Testis (tissue), 2 donors: ENCODE measurements at regions not wholly inside any gene's neighbourhood (a gene's known extent, or its start where the extent isn't known, plus 50 kb on each side); places are given as distances from the start of the nearest gene placed in this dataset.

ENCODE experiments used
- DNase-seq: peaks from one replicate; pipeline ENCODE4 v3.0.0-alpha.2; 2019
- H3K27ac ChIP-seq, 2 donors: fragments of 200-600 bp; sonication (generic); one replicate each; pipeline ENCODE4 v1.5.1; 2019
- H3K27me3 ChIP-seq: fragments of 200-600 bp; sonication (generic); one replicate; pipeline ENCODE4 v1.5.1; 2019
- H3K36me3 ChIP-seq: fragments of 200-600 bp; sonication (generic); one replicate; pipeline ENCODE4 v1.5.1; 2017; ENCODE audit warnings: low read depth; ENCODE audit errors: missing control alignments
- H3K4me1 ChIP-seq: fragments of 200-600 bp; sonication (generic); one replicate; pipeline ENCODE4 v1.5.1; 2019
- H3K4me3 ChIP-seq, 2 donors: fragments of 200-600 bp; sonication (generic); one replicate each; pipeline ENCODE4 v1.5.1; 2017 to 2019
- H3K9me3 ChIP-seq: fragments of 200-600 bp; sonication (generic); one replicate; pipeline ENCODE4 v1.5.1; 2017
- POLR2A ChIP-seq: fragments of 450-650 bp; IDR thresholded peaks from one replicate; pipeline ENCODE4 v1.6.1; 2017; ENCODE audit warnings: antibody characterized with exemption, mild to moderate bottlenecking, moderate library complexity
- WGBS, 2 donors: methylation state at CpG; one replicate each; pipeline ENCODE4 v1.1.5; 2018; 5-methylcytosine and 5-hydroxymethylcytosine counted together
- intact Hi-C: fragments of 100-400 bp; cut with DNase I; formaldehyde crosslinking; loops from one replicate; pipeline ENCODE4 v1.15.1; 2023; ENCODE audit warnings: low total_unique reads
- TF ChIP-seq, protein P1 (sequence below), 3 experiments: fragments of 450-650 bp in 2 of 3; fragments of 200-600 bp in 1 of 3; sonication (generic) in 1 of 3; IDR thresholded peaks; one replicate each; pipeline ENCODE4 v1.5.1; 2016 to 2019; ENCODE audit warnings: antibody characterized with exemption in 3 of 3, mild to moderate bottlenecking in 2 of 3, moderate library complexity in 1 of 3

- no peak for DNase-seq
- H3K27ac ChIP-seq: no peak overlapping the region
- intact Hi-C loops: no loop called here
- H3K36me3 ChIP-seq: no peaks in the 10 kb centered on the region
- no peaks in the 10 kb centered on the region for H3K27me3 ChIP-seq
- TF ChIP-seq POLR2A: no peak
- TF ChIP-seq, protein P1, sequence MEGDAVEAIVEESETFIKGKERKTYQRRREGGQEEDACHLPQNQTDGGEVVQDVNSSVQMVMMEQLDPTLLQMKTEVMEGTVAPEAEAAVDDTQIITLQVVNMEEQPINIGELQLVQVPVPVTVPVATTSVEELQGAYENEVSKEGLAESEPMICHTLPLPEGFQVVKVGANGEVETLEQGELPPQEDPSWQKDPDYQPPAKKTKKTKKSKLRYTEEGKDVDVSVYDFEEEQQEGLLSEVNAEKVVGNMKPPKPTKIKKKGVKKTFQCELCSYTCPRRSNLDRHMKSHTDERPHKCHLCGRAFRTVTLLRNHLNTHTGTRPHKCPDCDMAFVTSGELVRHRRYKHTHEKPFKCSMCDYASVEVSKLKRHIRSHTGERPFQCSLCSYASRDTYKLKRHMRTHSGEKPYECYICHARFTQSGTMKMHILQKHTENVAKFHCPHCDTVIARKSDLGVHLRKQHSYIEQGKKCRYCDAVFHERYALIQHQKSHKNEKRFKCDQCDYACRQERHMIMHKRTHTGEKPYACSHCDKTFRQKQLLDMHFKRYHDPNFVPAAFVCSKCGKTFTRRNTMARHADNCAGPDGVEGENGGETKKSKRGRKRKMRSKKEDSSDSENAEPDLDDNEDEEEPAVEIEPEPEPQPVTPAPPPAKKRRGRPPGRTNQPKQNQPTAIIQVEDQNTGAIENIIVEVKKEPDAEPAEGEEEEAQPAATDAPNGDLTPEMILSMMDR (IDR thresholded peaks at IDR 0.05): no peak
- H3K9me3 ChIP-seq: no peaks in the 10 kb centered on the region
- no peak overlapping the region for H3K4me3 ChIP-seq
- H3K4me1 ChIP-seq: no peaks in the 10 kb centered on the region
- WGBS, 2 donors: 98% methylated on average over 7 of the region's 7 CpGs; no CpG with 5 or more reads in 1 of the 2 donors
These were observed 137.6 kb upstream of the COL5A1 start for GRCh38 chr9:134504106-134504385.

- 81% methylated on average over 10 to 11 of the region's 11 CpGs for WGBS, 2 donors
- no peak for DNase-seq
- Histone ChIP-seq H3K27me3 (no peaks in the 10 kb centered on the region), H3K4me1 (no peaks in the 10 kb centered on the region), H3K27ac (no peak overlapping the region), H3K36me3 (no peaks in the 10 kb centered on the region), H3K4me3 (no peak overlapping the region), H3K9me3 (no peaks in the 10 kb centered on the region)
- intact Hi-C loops: no loop called here
- TF ChIP-seq, protein P1 (IDR thresholded peaks at IDR 0.05): no peak
- no peak for TF ChIP-seq POLR2A
These were observed 136.6 kb upstream of the COL5A1 start for GRCh38 chr9:134505032-134505431.

DNA sequence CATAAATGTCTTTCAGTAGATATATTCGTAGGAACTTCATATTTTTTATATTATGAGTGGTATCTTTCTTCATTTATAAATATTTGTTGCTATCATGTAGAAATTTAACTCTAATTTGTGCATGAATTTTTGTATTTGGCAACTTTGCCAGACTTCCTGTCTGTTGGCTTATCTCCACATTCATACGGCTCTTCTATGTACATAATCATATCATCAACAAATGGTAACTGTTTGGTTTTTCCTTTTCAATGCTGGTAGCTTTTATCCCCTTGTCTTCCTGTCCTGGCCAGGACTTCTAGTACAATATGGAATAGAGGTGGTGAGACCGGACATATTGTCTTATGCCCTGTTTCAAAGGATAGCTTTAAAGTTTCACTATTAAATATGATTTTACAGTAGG is 132.3 kb upstream of the COL5A1 start:
- Histone ChIP-seq H3K36me3 (no peaks in the 10 kb centered on the region), H3K27me3 (no peaks in the 10 kb centered on the region), H3K4me3 (no peak overlapping the region), H3K4me1 (no peaks in the 10 kb centered on the region), H3K9me3 (no peaks in the 10 kb centered on the region), H3K27ac (no peak overlapping the region)
- 78 to 81% methylated on average over 3 of the region's 3 CpGs for WGBS, 2 donors
- TF ChIP-seq POLR2A: no peak
- TF ChIP-seq, protein P1 (IDR thresholded peaks at IDR 0.05): no peak
- intact Hi-C loops: no loop called here
- DNase-seq: no peak

DNA sequence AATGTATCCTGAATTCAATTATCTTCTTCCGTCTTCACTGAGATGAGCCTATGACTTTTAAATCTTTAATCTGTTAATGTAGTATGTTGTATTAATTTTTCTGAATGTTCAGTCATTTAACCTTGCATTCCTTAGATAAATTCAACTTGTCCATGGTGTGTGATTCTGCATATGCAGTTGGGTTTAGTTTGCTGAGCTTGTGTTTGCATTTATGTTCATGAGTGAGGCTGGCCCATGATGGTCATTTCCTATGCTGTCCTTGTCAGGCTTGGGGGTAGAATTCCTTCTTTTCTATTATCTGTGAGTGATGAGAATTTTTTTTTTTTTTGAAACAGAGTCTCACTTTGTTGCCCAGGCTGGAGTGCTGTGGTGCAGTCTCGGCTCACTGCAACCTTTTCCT is 131.8 kb upstream of the COL5A1 start:
- 74 to 78% methylated on average over 2 of the region's 2 CpGs for WGBS, 2 donors
- TF ChIP-seq, protein P1 (IDR thresholded peaks at IDR 0.05): no peak
- TF ChIP-seq POLR2A: no peak
- intact Hi-C loops: no loop called here
- H3K4me1 ChIP-seq: no peaks in the 10 kb centered on the region
- no peaks in the 10 kb centered on the region for H3K9me3 ChIP-seq
- H3K27ac ChIP-seq: no peak overlapping the region
- H3K4me3 ChIP-seq: no peak overlapping the region
- H3K27me3 ChIP-seq: no peaks in the 10 kb centered on the region
- no peaks in the 10 kb centered on the region for H3K36me3 ChIP-seq
- DNase-seq: no peak

DNA sequence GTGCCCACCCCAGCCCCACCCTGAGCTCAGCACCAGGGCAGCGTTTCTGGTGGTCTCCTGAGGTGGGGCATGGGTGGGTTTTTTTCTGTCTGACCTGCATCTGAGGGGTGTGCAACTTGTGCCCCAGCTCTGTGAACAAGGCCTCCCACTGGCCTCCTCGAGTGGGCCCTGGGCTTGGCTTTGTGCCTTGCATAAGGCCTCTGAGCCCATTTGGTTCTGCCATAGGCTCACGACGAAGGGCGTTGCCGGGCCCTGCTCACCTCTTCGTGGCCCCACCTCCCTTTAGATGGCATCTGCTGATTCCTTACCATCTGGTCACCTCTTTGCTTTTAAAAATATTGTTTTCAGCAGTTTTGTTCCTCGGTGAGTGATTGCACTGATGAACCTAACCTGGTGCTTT is 127.1 kb upstream of the COL5A1 start:
- TF ChIP-seq, protein P1 (IDR thresholded peaks at IDR 0.05): no peak
- no peak for TF ChIP-seq POLR2A
- WGBS, 2 donors: 90 to 93% methylated on average over 6 to 8 of the region's 8 CpGs
- H3K36me3 ChIP-seq: no peaks in the 10 kb centered on the region
- no peak for DNase-seq
- H3K27ac ChIP-seq: no peak overlapping the region
- no peak overlapping the region for H3K4me3 ChIP-seq
- H3K4me1 ChIP-seq: no peaks in the 10 kb centered on the region
- H3K27me3 ChIP-seq: no peaks in the 10 kb centered on the region
- intact Hi-C loops: no loop called here
- no peaks in the 10 kb centered on the region for H3K9me3 ChIP-seq
